Thyroid gland (tissue), 4 donors: ENCODE measurements at regions not wholly inside any gene's neighbourhood (a gene's known extent, or its start where the extent isn't known, plus 50 kb on each side); places are given as distances from the start of the nearest gene placed in this dataset.

Experiments used
- POLR2A ChIP-seq, 2 donors: fragments of 450-650 bp; IDR thresholded peaks; one replicate each; pipeline ENCODE4 v1.6.1; 2017; ENCODE audit warnings: antibody characterized with exemption in 2 of 2, mild to moderate bottlenecking in 2 of 2, moderate library complexity in 1 of 2
- TF ChIP-seq, protein P1 (sequence below), 6 experiments: fragments of 200-600 bp in 3 of 6; fragments of 450-650 bp in 3 of 6; sonication (generic) in 3 of 6; IDR thresholded peaks; one replicate each; pipeline ENCODE4 v1.5.1; 2016 to 2019; ENCODE audit warnings: antibody characterized with exemption in 6 of 6, mild to moderate bottlenecking in 2 of 6, inconsistent platforms in 1 of 6, moderate library complexity in 1 of 6

GRCh38 chr3:174397848-174398247 is 461.3 kb upstream of the NAALADL2 start:
- TF ChIP-seq, protein P1, sequence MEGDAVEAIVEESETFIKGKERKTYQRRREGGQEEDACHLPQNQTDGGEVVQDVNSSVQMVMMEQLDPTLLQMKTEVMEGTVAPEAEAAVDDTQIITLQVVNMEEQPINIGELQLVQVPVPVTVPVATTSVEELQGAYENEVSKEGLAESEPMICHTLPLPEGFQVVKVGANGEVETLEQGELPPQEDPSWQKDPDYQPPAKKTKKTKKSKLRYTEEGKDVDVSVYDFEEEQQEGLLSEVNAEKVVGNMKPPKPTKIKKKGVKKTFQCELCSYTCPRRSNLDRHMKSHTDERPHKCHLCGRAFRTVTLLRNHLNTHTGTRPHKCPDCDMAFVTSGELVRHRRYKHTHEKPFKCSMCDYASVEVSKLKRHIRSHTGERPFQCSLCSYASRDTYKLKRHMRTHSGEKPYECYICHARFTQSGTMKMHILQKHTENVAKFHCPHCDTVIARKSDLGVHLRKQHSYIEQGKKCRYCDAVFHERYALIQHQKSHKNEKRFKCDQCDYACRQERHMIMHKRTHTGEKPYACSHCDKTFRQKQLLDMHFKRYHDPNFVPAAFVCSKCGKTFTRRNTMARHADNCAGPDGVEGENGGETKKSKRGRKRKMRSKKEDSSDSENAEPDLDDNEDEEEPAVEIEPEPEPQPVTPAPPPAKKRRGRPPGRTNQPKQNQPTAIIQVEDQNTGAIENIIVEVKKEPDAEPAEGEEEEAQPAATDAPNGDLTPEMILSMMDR (IDR thresholded peaks at IDR 0.05): peak in 3 of 6 experiments; percentile 26 to 42 (median 38)
- TF ChIP-seq POLR2A (IDR thresholded peaks at IDR 0.05): no peak
